T1000 (cell line): ENCODE measurements at regions not wholly inside any gene's neighbourhood (a gene's known extent, or its start where the extent isn't known, plus 50 kb on each side); places are given as distances from the start of the nearest gene placed in this dataset.
"Not testable (repeated sequence)": the region's sequence is repeated elsewhere in the genome, so short reads cannot be mapped to it uniquely, and the experiment has no call there.

Source experiments
- DNase-seq: peaks from one replicate; lab custom pipeline; 2025; ENCODE audit warnings: mixed read lengths; lab: John Stamatoyannopoulos, UW

DNA sequence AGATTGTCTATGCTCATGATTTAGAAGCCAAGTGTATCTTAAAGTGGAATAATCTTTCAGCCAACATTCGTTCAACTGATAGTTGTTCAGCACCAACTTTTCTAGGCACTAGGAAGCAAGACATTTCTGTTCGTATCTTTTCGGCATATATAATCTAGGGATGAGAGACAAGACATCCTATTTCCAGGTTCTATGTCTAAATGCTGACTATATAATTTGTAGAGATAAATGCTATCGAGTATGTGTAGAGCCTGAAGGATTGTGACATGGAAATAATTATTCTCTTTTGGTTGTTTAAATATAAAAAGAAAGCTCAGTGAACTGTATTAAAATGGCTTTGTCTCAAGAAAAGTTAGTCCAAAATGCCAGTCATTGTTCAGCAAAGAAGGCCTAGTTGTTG, 371.6 kb downstream of the DOK5 start:
- DNase-seq, result no peak

- no peak for DNase-seq
Observed at GRCh38 chr20:54844346-54844745, 369.0 kb downstream of the DOK5 start.

- no peak for DNase-seq
Observed at GRCh38 chr20:54843865-54844264, 368.5 kb downstream of the DOK5 start.

GRCh38 chr20:54843431-54843830, 368.0 kb downstream of the DOK5 start:
- DNase-seq, result no peak

GRCh38 chr20:54839224-54839623, 363.8 kb downstream of the DOK5 start:
- no peak for DNase-seq

GRCh38 chr20:54837226-54837625, 361.8 kb downstream of the DOK5 start:
- DNase-seq, result no peak

DNA sequence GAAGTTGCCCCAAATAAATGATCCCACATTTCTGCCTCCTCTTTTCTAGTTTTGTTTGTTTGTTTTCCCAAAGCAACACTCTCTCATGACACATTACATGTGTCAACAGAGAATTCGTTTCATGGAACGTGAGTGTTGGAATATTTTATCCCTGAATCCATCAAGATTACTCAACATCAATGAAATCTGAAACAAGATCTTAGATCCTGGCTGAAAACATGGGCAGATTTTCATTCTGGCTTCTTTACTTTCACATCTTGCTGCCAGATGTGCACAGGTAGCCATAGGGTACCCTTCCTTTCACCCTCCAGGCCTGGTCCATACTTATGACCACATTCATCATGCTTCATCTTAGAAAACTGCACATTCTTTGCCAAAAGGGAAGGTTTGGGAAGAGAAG, 347.0 kb downstream of the DOK5 start:
- DNase-seq, result no peak

- DNase-seq, result no peak
Observed at GRCh38 chr20:54820392-54820791, 345.0 kb downstream of the DOK5 start.

DNA sequence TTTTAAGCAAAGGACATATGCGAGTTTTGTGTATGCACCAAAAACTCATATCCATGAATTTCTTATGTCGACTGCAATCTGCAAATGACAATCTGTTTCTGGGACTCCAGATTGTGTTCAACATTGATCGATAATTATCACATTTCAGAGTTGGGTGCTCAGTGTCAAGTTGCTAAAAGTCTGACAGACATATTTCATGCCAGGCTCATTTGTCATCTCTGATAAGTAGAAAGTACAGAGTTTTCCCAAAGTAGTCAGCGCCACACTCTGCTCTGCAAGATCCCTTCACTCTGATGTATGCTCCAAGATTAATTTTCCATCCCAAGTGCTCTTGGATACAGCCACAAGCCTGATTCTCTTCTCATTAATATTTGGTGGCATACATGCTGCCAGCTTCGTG, 331.1 kb downstream of the DOK5 start:
- DNase-seq, result no peak

DNA sequence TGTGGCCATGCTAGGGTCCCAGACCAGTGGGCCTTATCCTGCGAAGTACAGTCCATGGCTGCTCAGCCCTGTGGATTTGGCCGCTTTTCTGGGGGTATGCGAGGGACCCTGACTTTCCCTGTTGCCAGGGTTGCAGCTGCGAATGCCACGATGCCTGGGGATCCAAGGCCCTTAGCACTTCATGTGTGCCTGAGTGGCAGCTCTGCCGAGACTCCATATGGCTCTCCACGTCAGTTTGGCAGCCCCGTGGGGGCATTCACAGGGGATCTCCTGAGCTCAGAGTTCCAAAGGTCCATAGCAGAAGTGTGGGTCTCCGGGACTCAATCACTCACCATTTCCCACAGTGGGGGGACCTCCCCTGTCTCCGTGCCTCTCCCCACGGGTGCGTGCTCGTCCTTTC, 319.5 kb downstream of the DOK5 start:
- DNase-seq, result no peak

- no peak for DNase-seq
Observed at GRCh38 chr20:54794110-54794509, 318.7 kb downstream of the DOK5 start.

DNA sequence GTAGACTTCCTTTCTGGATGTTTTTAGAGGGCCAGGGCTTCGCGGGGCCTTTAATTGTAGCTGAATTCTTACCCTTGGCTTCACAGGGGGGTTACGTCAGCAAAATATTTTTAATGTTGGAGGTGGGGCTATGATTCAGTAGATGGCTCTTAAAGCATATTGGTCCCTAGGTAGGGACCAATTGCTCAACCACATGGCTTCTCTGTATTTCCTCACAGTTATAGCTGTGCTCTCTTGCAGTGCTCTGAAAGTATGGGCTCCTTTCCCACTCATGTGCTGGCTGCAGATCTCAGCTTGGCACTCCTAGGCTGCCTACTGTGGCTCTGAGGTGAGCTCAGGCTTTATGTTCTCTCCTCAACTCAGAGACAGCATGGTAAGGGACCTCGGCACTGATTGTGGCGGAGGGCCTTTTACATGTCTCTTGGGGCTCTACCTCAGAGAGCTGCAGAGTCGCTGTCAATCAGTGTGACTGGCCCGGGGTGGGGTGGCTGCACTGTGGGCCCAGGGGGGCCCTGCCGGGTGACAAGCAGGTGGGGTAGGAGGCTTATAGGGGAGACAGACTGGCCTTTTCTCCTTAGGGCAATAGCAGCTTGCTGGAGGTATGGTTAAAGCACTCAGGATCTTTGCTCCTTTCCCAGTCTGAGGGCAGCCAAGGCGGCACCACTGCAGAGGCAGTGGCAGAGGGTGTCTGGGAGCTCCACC, 318.0 kb downstream of the DOK5 start:
- no peak for DNase-seq

GRCh38 chr20:54792688-54793087, 317.3 kb downstream of the DOK5 start:
- DNase-seq, result no peak

DNA sequence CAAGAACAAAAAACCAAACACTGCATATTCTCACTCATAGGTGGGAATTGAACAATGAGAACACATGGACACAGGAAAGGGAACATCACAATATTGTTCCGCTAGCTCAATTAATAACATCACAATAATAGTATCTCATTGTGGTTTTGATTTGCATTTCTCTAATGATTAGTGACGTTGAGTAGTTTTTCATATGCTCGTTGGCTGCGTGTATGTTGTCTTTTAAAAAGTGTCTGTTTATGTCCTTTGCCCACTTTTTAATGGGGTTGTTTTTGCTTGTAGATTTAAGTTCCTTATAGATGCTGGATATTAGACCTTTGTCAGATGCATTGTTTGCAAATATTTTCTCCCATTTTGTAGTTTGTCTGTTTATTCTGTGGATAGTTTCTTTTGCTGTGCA, 312.9 kb downstream of the DOK5 start:
- not testable (repeated sequence) for DNase-seq

GRCh38 chr20:54782758-54783157, 307.4 kb downstream of the DOK5 start:
- not testable (repeated sequence) for DNase-seq

GRCh38 chr20:54774426-54774825, 299.0 kb downstream of the DOK5 start:
- DNase-seq, result no peak

DNA sequence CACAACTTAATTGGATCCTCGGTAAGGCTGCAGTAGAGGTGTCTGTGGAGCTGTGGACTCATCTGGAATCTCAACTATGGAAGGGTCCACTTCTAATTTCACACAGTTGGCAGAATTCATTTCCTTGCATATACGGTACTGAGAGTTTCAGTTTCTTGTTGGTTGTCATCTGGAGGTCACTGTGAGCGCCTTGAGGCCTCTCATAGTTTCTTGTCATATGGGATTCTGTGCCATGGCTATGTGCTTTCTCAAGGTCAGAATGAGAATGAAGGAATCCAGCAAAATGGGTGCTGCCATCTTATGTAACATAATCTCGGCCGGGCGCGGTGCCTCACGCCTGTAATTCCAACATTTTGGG, 298.2 kb downstream of the DOK5 start:
- DNase-seq, result no peak

GRCh38 chr20:54772893-54773642, 297.7 kb downstream of the DOK5 start:
- DNase-seq, result no peak

- DNase-seq, result no peak
Observed at GRCh38 chr20:54766483-54766882, 291.1 kb downstream of the DOK5 start.

- no peak for DNase-seq
Observed at GRCh38 chr20:54763366-54763765, 288.0 kb downstream of the DOK5 start.

DNA sequence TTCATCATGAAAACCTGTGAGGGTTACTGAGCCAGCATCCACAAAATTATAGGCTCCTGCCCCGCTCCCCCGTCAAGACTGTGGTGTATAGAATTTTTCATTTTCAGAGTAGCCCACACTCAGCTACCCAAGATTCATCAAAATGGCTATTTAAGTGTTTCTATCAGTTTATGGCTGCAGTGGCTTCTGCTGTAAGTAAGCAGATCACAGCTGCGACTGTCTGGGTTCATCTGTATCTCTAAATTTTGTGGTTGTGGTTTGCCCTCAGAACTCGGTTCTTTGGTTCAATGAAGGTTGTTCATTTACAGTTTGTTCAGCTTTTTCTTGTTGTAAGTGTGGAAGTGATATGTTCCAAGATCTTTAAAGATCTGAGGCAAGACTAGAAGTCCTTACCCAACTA, 284.2 kb downstream of the DOK5 start:
- DNase-seq, result no peak

DNA sequence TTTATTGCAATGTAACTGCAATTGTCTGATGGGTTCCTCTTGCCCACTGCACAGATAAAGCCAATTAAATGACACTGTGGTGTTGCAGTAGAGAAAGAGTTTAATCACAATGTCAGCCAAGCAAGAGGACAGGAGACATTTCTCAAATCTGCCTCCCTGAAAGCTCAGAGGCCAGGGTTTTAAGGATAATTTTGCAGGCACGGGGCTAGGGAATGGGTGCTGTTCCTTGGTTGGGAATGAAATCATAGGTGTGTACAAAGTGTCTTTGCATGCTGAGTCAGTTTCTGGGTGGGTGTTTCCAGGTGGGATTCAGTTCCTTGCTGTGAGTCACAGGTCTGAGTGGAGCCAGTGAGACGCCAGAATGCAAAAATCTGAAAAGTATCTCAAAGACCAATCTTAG, 271.4 kb downstream of the DOK5 start:
- DNase-seq, result no peak

DNA sequence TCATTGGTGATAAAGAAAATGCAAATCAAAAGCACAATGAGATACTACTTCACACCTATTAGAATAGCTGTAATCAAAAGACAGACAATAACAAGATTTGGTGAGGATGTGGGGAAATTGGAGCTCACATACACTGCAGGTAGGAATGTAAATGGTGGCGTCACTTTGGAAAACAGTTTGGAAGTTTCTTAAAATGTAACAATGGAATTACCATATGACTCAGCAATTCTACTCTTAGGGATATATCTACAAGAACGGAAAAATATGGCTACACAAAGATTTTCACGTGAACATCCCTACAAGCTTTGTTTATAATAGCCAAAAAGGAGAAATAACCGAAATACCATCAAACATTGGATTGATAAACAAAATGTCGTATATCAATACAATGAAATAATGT, 270.4 kb downstream of the DOK5 start:
- DNase-seq, result no peak

DNA sequence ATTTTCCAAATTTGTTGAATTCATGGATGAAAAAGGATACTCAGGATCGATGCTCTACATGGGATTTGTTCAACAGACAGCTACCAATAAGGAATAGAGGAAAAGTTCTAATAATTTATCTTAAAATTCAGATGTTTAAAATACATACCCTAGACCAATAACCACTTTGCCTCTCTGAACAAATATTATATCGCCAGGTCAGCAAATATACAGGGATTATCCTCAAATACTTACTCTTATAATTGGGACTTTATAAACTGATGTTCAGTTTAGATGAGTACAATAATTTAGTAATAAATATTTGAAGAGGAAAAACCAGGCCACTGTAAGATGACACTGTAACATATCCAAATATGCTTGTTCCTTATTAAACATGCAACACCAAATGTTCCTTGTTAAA, 268.7 kb downstream of the DOK5 start:
- no peak for DNase-seq
